Fibroblast of pulmonary artery (primary cell): ENCODE measurements at regions not wholly inside any gene's neighbourhood (a gene's known extent, or its start where the extent isn't known, plus 50 kb on each side); places are given as distances from the start of the nearest gene placed in this dataset.

Experiments used
- DNase-seq: peaks from one replicate; pipeline ENCODE4 v3.0.0-alpha.2; 2010; ENCODE audit warnings: low read depth
- H3K4me3 ChIP-seq: replicated peaks from 2 replicates; pipeline ENCODE4 v1.5.1; 2011; ENCODE audit warnings: low read depth, mild to moderate bottlenecking, control low read depth, low read length, moderate library complexity
- CTCF ChIP-seq: IDR thresholded peaks from 2 replicates; pipeline ENCODE4 v1.5.1; 2011; ENCODE audit warnings: mild to moderate bottlenecking, control low read depth, low read length, inconsistent platforms; ENCODE audit errors: missing control alignments

GRCh38 chr17:71227841-71228240 is 893.0 kb upstream of the SOX9 start:
- H3K4me3 ChIP-seq, result no peak overlapping the region
- DNase-seq, result no peak
- no peak for TF ChIP-seq CTCF

- DNase-seq, result no peak
- TF ChIP-seq CTCF, result no peak
- no peak overlapping the region for H3K4me3 ChIP-seq
Measured at GRCh38 chr17:71229070-71229469, 891.8 kb upstream of the SOX9 start.

GRCh38 chr17:71232801-71233559 is 887.8 kb upstream of the SOX9 start:
- no peak for DNase-seq
- H3K4me3 ChIP-seq, result no peak overlapping the region
- TF ChIP-seq CTCF, result no peak

- TF ChIP-seq CTCF, result no peak
- DNase-seq, result no peak
- no peak overlapping the region for H3K4me3 ChIP-seq
Measured at GRCh38 chr17:71234349-71234748, 886.5 kb upstream of the SOX9 start.

- TF ChIP-seq CTCF, result peak; percentile 15
- peak; percentile 46 for DNase-seq
- no peak overlapping the region for H3K4me3 ChIP-seq
Measured at GRCh38 chr17:71237903-71238538, 882.8 kb upstream of the SOX9 start.

GRCh38 chr17:71247441-71248015 is 873.3 kb upstream of the SOX9 start:
- no peak overlapping the region for H3K4me3 ChIP-seq
- TF ChIP-seq CTCF, result no peak
- DNase-seq, result no peak
